DND-41 (cell line): ENCODE measurements at regions not wholly inside any gene's neighbourhood (a gene's known extent, or its start where the extent isn't known, plus 50 kb on each side); places are given as distances from the start of the nearest gene placed in this dataset.

Experiments
- CTCF ChIP-seq: IDR thresholded peaks from 2 replicates; pipeline ENCODE4 v1.5.1; 2012; ENCODE audit warnings: borderline replicate concordance, low read length, moderate library complexity, mild to moderate bottlenecking; ENCODE audit not compliant: poor library complexity, severe bottlenecking; ENCODE audit errors: extremely low read depth
- EZH2 ChIP-seq: IDR thresholded peaks from 3 replicates; pipeline ENCODE4 v1.6.1; 2012; ENCODE audit warnings: borderline replicate concordance, low read depth, mild to moderate bottlenecking, moderate library complexity, low read length, inconsistent platforms; ENCODE audit not compliant: severe bottlenecking

GRCh38 chr1:56188221-56188620, 391.1 kb downstream of the PLPP3 start:
- no peak for TF ChIP-seq CTCF
- TF ChIP-seq EZH2: no peak
